ENCODE measurements at regions not wholly inside any gene's neighbourhood (a gene's known extent, or its start where the extent isn't known, plus 50 kb on each side); places are given as distances from the start of the nearest gene placed in this dataset.

GRCh38 chr12:46908936-46909635 lies 83.3 kb upstream of the SLC38A4 start:
- Histone ChIP-seq H3K36me3 (replicated peaks in 1 of 2; ENCODE audit: control insufficient read depth in 1 of 2, insufficient read depth in 2 of 2, low read length in 2 of 2) (no peaks in the 10 kb centered on the region), H3K4me1 (ENCODE audit: insufficient read depth, low read length) (no peaks in the 10 kb centered on the region), H4K20me1 (ENCODE audit: insufficient read depth, low read length) (no peaks in the 10 kb centered on the region), H3K9me3 (ENCODE audit: low read length) (no peaks in the 10 kb centered on the region), H2AFZ (ENCODE audit: low read length) (no peak overlapping the region), H3K4me2 (ENCODE audit: low read depth, low read length) (no peak overlapping the region), H3K27ac (ENCODE audit: extremely low read length, insufficient read depth, low read length) (no peak overlapping the region), H3K79me2 (ENCODE audit: insufficient read depth, low read length) (no peaks in the 10 kb centered on the region), H3K27me3 (ENCODE audit: control insufficient read depth in 1 of 2, insufficient read depth in 2 of 2, low read length in 2 of 2) (no peaks in the 10 kb centered on the region), H3K4me3 (replicated peaks in 1 of 3; ENCODE audit: insufficient read depth in 1 of 3, low read depth in 2 of 3, low read length in 3 of 3) (no peak overlapping the region), H3K9ac (ENCODE audit: insufficient read depth, low read depth, low read length) (no peak overlapping the region)
- FAIRE-seq (no peak), ATAC-seq (no peak), DNase-seq (ENCODE audit: low spot score) (no peak)
- in situ Hi-C loops (cut with HindIII; ENCODE audit: extremely low pct_ligation_motif_present, low pct_unique_long_range_greater_than_20kb), result no loop called here
- TF ChIP-seq ZBTB1 (CRISPR knock-in tag; IDR thresholded peaks at IDR 0.05; ENCODE audit: borderline replicate concordance) (no peak), HMGA1 (CRISPR knock-in tag; conservative IDR thresholded peaks at IDR 0.05) (no peak), RXRA (CRISPR knock-in tag; IDR thresholded peaks at IDR 0.05) (no peak), GTF2F1 (IDR thresholded peaks at IDR 0.05; ENCODE audit: low read length) (no peak), SRSF4 (IDR thresholded peaks at IDR 0.05; ENCODE audit: low read depth, low read length, poor library complexity, severe bottlenecking) (no peak), TOE1 (CRISPR knock-in tag; IDR thresholded peaks at IDR 0.05) (no peak), ZNF407 (CRISPR knock-in tag; IDR thresholded peaks at IDR 0.05; ENCODE audit: not compliant biosample characterization) (no peak), ZNF530 (CRISPR knock-in tag; IDR thresholded peaks at IDR 0.05; ENCODE audit: low read depth) (no peak), ZNF674 (CRISPR knock-in tag; IDR thresholded peaks at IDR 0.05; ENCODE audit: low read depth) (no peak), ARID2 (CRISPR knock-in tag; IDR thresholded peaks at IDR 0.05; ENCODE audit: borderline replicate concordance) (no peak), KLF9 (CRISPR knock-in tag; IDR thresholded peaks at IDR 0.05; ENCODE audit: low read depth) (no peak), REXO4 (CRISPR knock-in tag; IDR thresholded peaks at IDR 0.05; ENCODE audit: borderline replicate concordance) (no peak), ZNF737 (CRISPR knock-in tag; IDR thresholded peaks at IDR 0.05; ENCODE audit: borderline replicate concordance) (no peak)
- CTCF ChIA-PET (ENCODE audit: low intra/inter-chr PET ratio, low total read pairs), result no interaction called here
- 25% methylated on average over 5 of the region's 6 CpGs for WGBS (ENCODE audit: low lambda C conversion rate)
- BruUV-seq (replicated peaks), result no TSS peak
- POLR2A ChIA-PET, result no interaction called here
- intact Hi-C loops (cut with micrococcal nuclease; ENCODE audit: unreplicated experiment), result no loop called here

Data from HepG2 (cell line).